Stomach (tissue), 8 donors: ENCODE measurements at regions not wholly inside any gene's neighbourhood (a gene's known extent, or its start where the extent isn't known, plus 50 kb on each side); places are given as distances from the start of the nearest gene placed in this dataset.

Experiments
- DNase-seq, 2 donors: peaks; one replicate each; pipeline versions ENCODE4 v3.0.0 to v3.0.0-alpha.2; 2013 to 2019
- H3K27ac ChIP-seq, 5 donors: fragments of 200-600 bp in 4 of 5; sonication (generic) in 4 of 5; one replicate each; pipeline ENCODE4 v1.5.1; 2013 to 2019; ENCODE audit warnings: mild to moderate bottlenecking in 1 of 5, moderate library complexity in 1 of 5
- H3K27me3 ChIP-seq, 3 donors: fragments of 200-600 bp; sonication (generic); one replicate each; pipeline ENCODE4 v1.5.1; 2017 to 2019; ENCODE audit warnings: mixed run types in 1 of 3
- H3K36me3 ChIP-seq, 4 donors: fragments of 200-600 bp; sonication (generic); 1 replicate in 3 of 4; 2 replicates in 1 of 4; pipeline ENCODE4 v1.5.1; 2016 to 2019
- H3K4me1 ChIP-seq, 4 donors: fragments of 200-600 bp; sonication (generic); one replicate each; pipeline ENCODE4 v1.5.1; 2016 to 2019
- H3K4me3 ChIP-seq, 4 donors: fragments of 200-600 bp; sonication (generic) in 3 of 4; one replicate each; pipeline ENCODE4 v1.5.1; 2016 to 2019; ENCODE audit warnings: mild to moderate bottlenecking in 1 of 4
- H3K9me3 ChIP-seq, 4 donors: fragments of 200-600 bp; sonication (generic); one replicate each; pipeline ENCODE4 v1.5.1; 2016 to 2019
- CTCF ChIP-seq, 7 experiments: fragments of 450-650 bp in 4 of 7; fragments of 200-600 bp in 3 of 7; sonication (generic) in 3 of 7; IDR thresholded peaks; one replicate each; pipeline ENCODE4 v1.5.1; 2016 to 2019; ENCODE audit warnings: antibody characterized with exemption in 7 of 7, control low read depth in 2 of 7, mild to moderate bottlenecking in 1 of 7
- EP300 ChIP-seq: sonication (generic); formaldehyde crosslinking; IDR thresholded peaks from one replicate; pipeline ENCODE4 v1.6.1; 2017; ENCODE audit warnings: antibody characterized with exemption
- POLR2A ChIP-seq, 4 donors: fragments of 450-650 bp; IDR thresholded peaks; one replicate each; pipeline ENCODE4 v1.6.1; 2016; ENCODE audit warnings: antibody characterized with exemption in 4 of 4, control low read depth in 2 of 4, mild to moderate bottlenecking in 1 of 4, moderate library complexity in 1 of 4
- POLR2AphosphoS5 ChIP-seq, 3 donors: sonication (generic); formaldehyde crosslinking; IDR thresholded peaks; one replicate each; pipeline ENCODE4 v1.6.1; 2016; ENCODE audit warnings: antibody characterized with exemption in 3 of 3
- WGBS, 5 donors: extraction: QIAGEN DNeasy Blood & Tissue Kit in 3 of 5; methylation state at CpG; one replicate each; pipeline versions ENCODE4 v1.1.5 to v1.1.7; 2013 to 2018; 5-methylcytosine and 5-hydroxymethylcytosine counted together
- intact Hi-C: fragments of 100-400 bp; cut with DNase I; formaldehyde crosslinking; loops from one replicate; pipeline ENCODE4 v1.15.1; 2023; ENCODE audit warnings: low total_unique reads
- donor health status: healthy with polysubstance abuse.
- donor health status: Bipolar disorder and iron deficiency.
- donor health status: healthy.

GRCh38 chr4:188551156-188551555 is 411.9 kb downstream of the TRIML1 start:
- 56 to 60% (median 59%) methylated on average over 6 of the region's 6 CpGs for WGBS, 5 donors
- Histone ChIP-seq H3K4me1 (no peaks in the 10 kb centered on the region), H3K27ac (no peak overlapping the region), H3K4me3 (no peak overlapping the region), H3K9me3 (no peaks in the 10 kb centered on the region), H3K36me3 (no peaks in the 10 kb centered on the region), H3K27me3 (no peaks in the 10 kb centered on the region)
- DNase-seq: no peak
- TF ChIP-seq EP300 (no peak), POLR2A (IDR thresholded peaks at IDR 0.05) (no peak), POLR2AphosphoS5 (IDR thresholded peaks at IDR 0.05) (no peak), CTCF (IDR thresholded peaks at IDR 0.05) (no peak)
- intact Hi-C loops: no loop called here

- H3K27ac ChIP-seq: no peak overlapping the region
Observed at GRCh38 chr4:188552741-188553275, 413.6 kb downstream of the TRIML1 start.

GRCh38 chr4:188554413-188554812 is 415.2 kb downstream of the TRIML1 start:
- Histone ChIP-seq H3K4me3 (no peak overlapping the region), H3K27ac (no peak overlapping the region), H3K4me1 (no peaks in the 10 kb centered on the region), H3K9me3 (no peaks in the 10 kb centered on the region), H3K27me3 (no peaks in the 10 kb centered on the region), H3K36me3 (no peaks in the 10 kb centered on the region)
- TF ChIP-seq POLR2AphosphoS5 (IDR thresholded peaks at IDR 0.05) (no peak), EP300 (no peak), POLR2A (IDR thresholded peaks at IDR 0.05) (no peak), CTCF (IDR thresholded peaks at IDR 0.05) (no peak)
- intact Hi-C loops: no loop called here
- 49 to 65% (median 60%) methylated on average over 4 of the region's 4 CpGs for WGBS, 5 donors
- no peak for DNase-seq

More at GRCh38 chr4:188552741-188553275, 413.6 kb downstream of the TRIML1 start:
- no peaks in the 10 kb centered on the region for H3K36me3 ChIP-seq
- H3K27me3 ChIP-seq: no peaks in the 10 kb centered on the region
- TF ChIP-seq POLR2A (IDR thresholded peaks at IDR 0.05) (no peak), POLR2AphosphoS5 (IDR thresholded peaks at IDR 0.05) (no peak), EP300 (no peak), CTCF (IDR thresholded peaks at IDR 0.05) (no peak)
- intact Hi-C loops: no loop called here
- no peaks in the 10 kb centered on the region for H3K4me1 ChIP-seq
- H3K4me3 ChIP-seq: no peak overlapping the region
- no peaks in the 10 kb centered on the region for H3K9me3 ChIP-seq
- no peak for DNase-seq
- WGBS, 5 donors: 44 to 55% (median 49%) methylated on average over 2 of the region's 2 CpGs

- no peak for DNase-seq
- intact Hi-C loops: no loop called here
- Histone ChIP-seq H3K27me3 (no peaks in the 10 kb centered on the region), H3K9me3 (no peaks in the 10 kb centered on the region), H3K36me3 (no peaks in the 10 kb centered on the region), H3K4me3 (no peak overlapping the region), H3K4me1 (no peaks in the 10 kb centered on the region), H3K27ac (no peak overlapping the region)
- no peak for TF ChIP-seq CTCF (IDR thresholded peaks at IDR 0.05)
- TF ChIP-seq POLR2A (IDR thresholded peaks at IDR 0.05): no peak
- no peak for TF ChIP-seq EP300
- TF ChIP-seq POLR2AphosphoS5 (IDR thresholded peaks at IDR 0.05): no peak
- 58 to 73% (median 71%) methylated on average over 3 of the region's 3 CpGs for WGBS, 5 donors
Observed at GRCh38 chr4:188573104-188573503, 433.9 kb downstream of the TRIML1 start.
